CD4-positive, alpha-beta memory T cell (primary cell): ENCODE measurements at regions not wholly inside any gene's neighbourhood (a gene's known extent, or its start where the extent isn't known, plus 50 kb on each side); places are given as distances from the start of the nearest gene placed in this dataset.

Experiments used
- CTCF ChIA-PET: fragments of 350-600 bp; sonication (Branson Sonifier 250); formaldehyde crosslinking; loops from one replicate; lab custom pipeline; 2021; ENCODE audit warnings: inconsistent platforms; ENCODE audit not compliant: partially characterized antibody; lab: Charles Lee
- POLR2A ChIA-PET: fragments of 350-600 bp; sonication (Branson Sonifier 250); formaldehyde crosslinking; loops from one replicate; lab custom pipeline; 2021; ENCODE audit not compliant: partially characterized antibody; lab: Charles Lee
- DNase-seq, 5 donors: peaks; one replicate each; pipeline versions ENCODE4 v3.0.0 to v3.0.0-alpha.2; 2020 to 2022; ENCODE audit warnings: mixed read lengths in 1 of 5
- H3K27ac ChIP-seq: one replicate; pipeline ENCODE4 v1.7.0; 2013; ENCODE audit warnings: low read depth, low read length
- H3K27me3 ChIP-seq: 2 replicates; pipeline ENCODE4 v1.7.0; 2013; ENCODE audit warnings: mild to moderate bottlenecking, low read length, moderate library complexity; ENCODE audit not compliant: insufficient read depth
- H3K36me3 ChIP-seq: 2 replicates; pipeline ENCODE4 v1.7.0; 2013; ENCODE audit warnings: mild to moderate bottlenecking, low read length, moderate library complexity; ENCODE audit not compliant: insufficient read depth
- H3K4me1 ChIP-seq: 2 replicates; pipeline ENCODE4 v1.7.0; 2013; ENCODE audit warnings: mild to moderate bottlenecking, low read length, moderate library complexity; ENCODE audit not compliant: insufficient read depth
- H3K4me3 ChIP-seq, 2 donors: one replicate each; pipeline ENCODE4 v1.7.0; 2013; ENCODE audit warnings: low read length in 2 of 2, mild to moderate bottlenecking in 1 of 2
- H3K9me3 ChIP-seq, 2 donors: one replicate each; pipeline ENCODE4 v1.7.0; 2013; ENCODE audit warnings: low read length in 2 of 2, control low read depth in 1 of 2; ENCODE audit not compliant: control insufficient read depth in 1 of 2
- H3K27ac Mint-ChIP-seq, 7 donors: one replicate each; pipeline ENCODE4 v1.8.0; 2020 to 2021; ENCODE audit warnings: mixed read lengths in 7 of 7, mild to moderate bottlenecking in 6 of 7, inconsistent platforms in 3 of 7, moderate library complexity in 3 of 7
- H3K27me3 Mint-ChIP-seq, 2 donors: one replicate each; pipeline ENCODE4 v1.8.0; 2020 to 2021; ENCODE audit warnings: mixed read lengths in 2 of 2
- H3K36me3 Mint-ChIP-seq, 2 donors: one replicate each; pipeline ENCODE4 v1.8.0; 2020 to 2021; ENCODE audit warnings: mixed read lengths in 2 of 2, inconsistent platforms in 1 of 2, mild to moderate bottlenecking in 1 of 2
- H3K4me1 Mint-ChIP-seq, 4 donors: one replicate each; pipeline ENCODE4 v1.8.0; 2020 to 2021; ENCODE audit warnings: mixed read lengths in 4 of 4, mild to moderate bottlenecking in 1 of 4
- H3K4me3 Mint-ChIP-seq, 8 donors: one replicate each; pipeline ENCODE4 v1.8.0; 2020 to 2021; ENCODE audit warnings: mixed read lengths in 8 of 8, mild to moderate bottlenecking in 7 of 8, moderate library complexity in 6 of 8, inconsistent platforms in 3 of 8
- H3K9me3 Mint-ChIP-seq, 8 donors: one replicate each; pipeline ENCODE4 v1.8.0; 2020 to 2021; ENCODE audit warnings: mixed read lengths in 8 of 8, mild to moderate bottlenecking in 5 of 8, inconsistent platforms in 3 of 8, moderate library complexity in 1 of 8
- intact Hi-C: fragments of 100-400 bp; cut with micrococcal nuclease; formaldehyde crosslinking; loops from one replicate; pipeline ENCODE4 v1.15.1; 2023

DNA sequence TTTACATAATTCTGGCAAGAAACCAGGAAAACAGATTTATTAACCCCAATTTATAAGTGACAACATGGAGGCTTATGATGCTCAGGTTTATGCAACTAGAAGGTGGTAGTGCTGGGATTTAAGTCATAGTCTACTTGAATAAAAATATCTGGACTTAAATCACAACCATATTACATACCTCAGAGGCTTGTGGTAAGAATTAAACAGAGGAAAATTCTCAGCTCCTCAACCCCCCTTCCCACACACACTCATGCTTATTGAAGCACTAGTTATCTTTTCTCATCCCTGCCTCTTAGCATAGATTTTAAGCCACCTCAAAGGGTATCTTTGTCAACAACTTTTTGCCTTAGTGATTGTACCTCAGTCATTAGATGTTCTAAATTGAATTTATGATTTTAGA, 731.0 kb downstream of the PRELID2 start:
- no peaks in the 10 kb centered on the region for H3K4me1 ChIP-seq
- POLR2A ChIA-PET, result no interaction called here
- CTCF ChIA-PET, result no interaction called here
- Mint-ChIP-seq H3K9me3 (peaks cover 0 to 16% (median 3%) of the 10 kb centered on the region in 8 donors), H3K4me1 (no peaks in the 10 kb centered on the region), H3K4me3 (no peak overlapping the region), H3K27me3 (no peaks in the 10 kb centered on the region), H3K36me3 (no peaks in the 10 kb centered on the region), H3K27ac (no peak overlapping the region)
- intact Hi-C loops, result no loop called here
- H3K27ac ChIP-seq, result no peak overlapping the region
- H3K4me3 ChIP-seq, result no peak overlapping the region
- H3K9me3 ChIP-seq, result no peaks in the 10 kb centered on the region
- no peaks in the 10 kb centered on the region for H3K36me3 ChIP-seq
- no peak for DNase-seq
- no peaks in the 10 kb centered on the region for H3K27me3 ChIP-seq

DNA sequence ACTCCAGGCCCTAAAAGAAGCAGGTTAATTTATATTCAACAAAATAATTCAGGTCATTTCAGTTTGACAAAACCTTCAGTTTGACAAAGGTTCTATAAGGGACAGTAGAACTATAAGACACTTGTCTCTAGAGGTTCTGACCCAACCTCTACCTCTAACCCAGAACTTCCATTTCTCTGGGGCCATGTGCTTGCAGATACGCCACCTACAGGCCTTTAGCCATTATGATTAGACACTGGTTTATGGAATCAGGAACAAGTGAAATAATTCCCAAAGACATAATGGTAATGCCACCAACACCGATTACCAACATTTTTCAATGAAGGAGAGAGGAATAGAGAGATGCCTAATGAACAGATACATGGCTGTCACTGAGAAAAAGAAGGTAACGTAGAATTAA, 733.9 kb downstream of the PRELID2 start:
- Histone ChIP-seq H3K4me3 (no peak overlapping the region), H3K27me3 (no peaks in the 10 kb centered on the region), H3K27ac (no peak overlapping the region), H3K36me3 (no peaks in the 10 kb centered on the region), H3K4me1 (no peaks in the 10 kb centered on the region), H3K9me3 (no peaks in the 10 kb centered on the region)
- POLR2A ChIA-PET, result no interaction called here
- H3K4me1 Mint-ChIP-seq, result no peaks in the 10 kb centered on the region
- no peaks in the 10 kb centered on the region for H3K27me3 Mint-ChIP-seq
- CTCF ChIA-PET, result no interaction called here
- DNase-seq, result no peak
- no peak overlapping the region for H3K27ac Mint-ChIP-seq
- no peaks in the 10 kb centered on the region for H3K36me3 Mint-ChIP-seq
- H3K4me3 Mint-ChIP-seq, result no peak overlapping the region
- H3K9me3 Mint-ChIP-seq, result peaks cover 0 to 12% (median 5%) of the 10 kb centered on the region in 8 donors
- intact Hi-C loops, result no loop called here

DNA sequence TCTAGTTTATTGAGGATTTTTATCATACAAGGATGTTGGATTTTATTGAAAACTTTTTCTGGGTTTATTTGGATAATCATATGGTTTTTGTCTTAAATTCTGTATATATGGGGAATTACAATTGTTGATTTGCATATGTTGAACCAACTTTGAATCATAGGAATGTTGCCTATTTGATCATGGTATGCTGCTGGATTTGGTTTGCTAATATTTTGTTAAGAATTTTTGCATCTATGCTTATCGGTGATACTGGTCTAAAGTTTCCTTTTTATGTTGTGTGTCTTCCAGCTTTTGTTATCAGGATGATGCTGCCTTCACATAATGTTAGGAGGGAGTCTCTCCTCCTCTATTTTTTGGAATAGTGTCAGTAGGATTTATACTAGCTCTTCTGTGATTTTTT, 745.0 kb downstream of the PRELID2 start:
- Mint-ChIP-seq H3K27ac (no peak overlapping the region), H3K36me3 (no peaks in the 10 kb centered on the region), H3K4me3 (no peak overlapping the region), H3K27me3 (no peaks in the 10 kb centered on the region), H3K9me3 (peaks cover 0 to 15% (median 5%) of the 10 kb centered on the region in 8 donors), H3K4me1 (no peaks in the 10 kb centered on the region)
- H3K27me3 ChIP-seq, result no peaks in the 10 kb centered on the region
- no peak overlapping the region for H3K27ac ChIP-seq
- POLR2A ChIA-PET, result no interaction called here
- no peak for DNase-seq
- no peaks in the 10 kb centered on the region for H3K4me1 ChIP-seq
- H3K36me3 ChIP-seq, result no peaks in the 10 kb centered on the region
- no peak overlapping the region for H3K4me3 ChIP-seq
- intact Hi-C loops, result no loop called here
- H3K9me3 ChIP-seq, result no peaks in the 10 kb centered on the region
- CTCF ChIA-PET, result no interaction called here

DNA sequence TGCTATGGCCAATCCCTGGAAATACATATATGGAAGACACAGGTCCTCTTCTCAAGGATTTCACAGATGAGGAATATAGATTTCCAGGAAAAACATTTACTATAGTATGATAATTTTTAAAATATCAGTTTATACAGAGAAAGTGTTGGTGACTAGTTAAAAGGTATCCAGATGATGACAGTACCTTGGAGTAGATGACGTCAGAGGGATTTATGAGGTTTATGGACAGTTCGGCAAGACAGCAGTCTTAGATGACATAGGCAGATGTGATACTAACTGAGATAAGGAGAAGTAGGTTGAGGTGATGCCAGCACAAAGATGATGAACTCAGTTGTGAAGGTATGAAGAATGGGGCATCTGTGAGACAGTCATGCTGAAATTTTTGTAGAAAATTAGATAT, 750.3 kb downstream of the PRELID2 start:
- no peaks in the 10 kb centered on the region for H3K4me1 ChIP-seq
- H3K36me3 Mint-ChIP-seq, result no peaks in the 10 kb centered on the region
- no peaks in the 10 kb centered on the region for H3K9me3 ChIP-seq
- H3K4me3 ChIP-seq, result no peak overlapping the region
- no peaks in the 10 kb centered on the region for H3K27me3 ChIP-seq
- no peaks in the 10 kb centered on the region for H3K27me3 Mint-ChIP-seq
- CTCF ChIA-PET, result no interaction called here
- no peaks in the 10 kb centered on the region for H3K4me1 Mint-ChIP-seq
- POLR2A ChIA-PET, result no interaction called here
- peaks cover 0 to 17% (median 9%) of the 10 kb centered on the region in 8 donors for H3K9me3 Mint-ChIP-seq
- H3K27ac Mint-ChIP-seq, result no peak overlapping the region
- no peaks in the 10 kb centered on the region for H3K36me3 ChIP-seq
- no peak overlapping the region for H3K4me3 Mint-ChIP-seq
- intact Hi-C loops, result no loop called here
- no peak overlapping the region for H3K27ac ChIP-seq
- no peak for DNase-seq

DNA sequence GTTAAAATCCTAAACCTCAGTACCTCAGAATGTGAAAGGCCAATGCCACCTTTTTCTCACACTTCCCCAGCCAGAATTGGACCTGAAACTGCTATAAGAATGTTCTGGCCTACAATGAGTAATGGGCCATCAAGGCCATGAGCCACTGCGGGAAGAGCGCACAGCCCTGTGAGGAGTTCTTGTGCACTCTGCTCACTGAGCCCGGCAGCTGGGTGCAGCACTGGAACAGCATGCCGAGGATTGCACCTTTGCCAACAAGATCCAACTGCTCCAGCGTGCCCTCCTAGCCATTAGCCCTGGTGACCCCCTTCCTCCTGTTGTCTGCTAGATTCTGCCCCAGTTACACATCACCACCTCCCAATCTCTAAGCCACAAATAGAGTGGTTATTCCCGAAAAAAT, 758.1 kb downstream of the PRELID2 start:
- H3K36me3 ChIP-seq, result no peaks in the 10 kb centered on the region
- H3K27ac ChIP-seq, result no peak overlapping the region
- H3K36me3 Mint-ChIP-seq, result no peaks in the 10 kb centered on the region
- H3K4me1 Mint-ChIP-seq, result no peaks in the 10 kb centered on the region
- intact Hi-C loops, result no loop called here
- H3K4me3 Mint-ChIP-seq, result no peak overlapping the region
- no peak overlapping the region for H3K27ac Mint-ChIP-seq
- no peaks in the 10 kb centered on the region for H3K4me1 ChIP-seq
- no peak for DNase-seq
- no peaks in the 10 kb centered on the region for H3K9me3 ChIP-seq
- no peak overlapping the region for H3K4me3 ChIP-seq
- no peaks in the 10 kb centered on the region for H3K27me3 Mint-ChIP-seq
- H3K27me3 ChIP-seq, result no peaks in the 10 kb centered on the region
- ChIA-PET CTCF (no interaction called here), POLR2A (no interaction called here)
- peaks cover 3 to 15% (median 7%) of the 10 kb centered on the region in 8 donors for H3K9me3 Mint-ChIP-seq

DNA sequence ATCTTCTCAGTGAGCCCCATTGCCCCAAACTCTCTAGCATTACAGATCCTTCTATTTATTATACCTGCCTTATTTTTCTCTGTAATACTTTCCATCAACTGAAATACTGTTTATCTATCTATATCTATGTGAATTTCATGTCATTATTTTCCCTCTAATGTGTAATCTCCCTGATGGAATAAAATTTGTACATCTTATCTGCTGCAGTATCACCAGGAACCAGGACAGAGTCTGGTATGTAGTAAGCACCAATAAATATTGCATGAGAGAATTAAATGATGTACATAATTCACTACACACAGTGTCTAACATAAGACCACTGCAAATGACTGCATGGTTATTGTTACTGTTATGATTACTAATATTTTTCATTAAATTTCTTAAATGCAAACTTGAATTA, 759.1 kb downstream of the PRELID2 start:
- ChIA-PET POLR2A (no interaction called here), CTCF (no interaction called here)
- no peak overlapping the region for H3K27ac Mint-ChIP-seq
- peaks cover 0 to 11% (median 4%) of the 10 kb centered on the region in 8 donors for H3K9me3 Mint-ChIP-seq
- Histone ChIP-seq H3K36me3 (no peaks in the 10 kb centered on the region), H3K4me1 (no peaks in the 10 kb centered on the region), H3K27ac (no peak overlapping the region), H3K4me3 (no peak overlapping the region), H3K27me3 (no peaks in the 10 kb centered on the region), H3K9me3 (no peaks in the 10 kb centered on the region)
- no peak for DNase-seq
- intact Hi-C loops, result no loop called here
- no peaks in the 10 kb centered on the region for H3K27me3 Mint-ChIP-seq
- no peaks in the 10 kb centered on the region for H3K4me1 Mint-ChIP-seq
- H3K4me3 Mint-ChIP-seq, result no peak overlapping the region
- no peaks in the 10 kb centered on the region for H3K36me3 Mint-ChIP-seq

DNA sequence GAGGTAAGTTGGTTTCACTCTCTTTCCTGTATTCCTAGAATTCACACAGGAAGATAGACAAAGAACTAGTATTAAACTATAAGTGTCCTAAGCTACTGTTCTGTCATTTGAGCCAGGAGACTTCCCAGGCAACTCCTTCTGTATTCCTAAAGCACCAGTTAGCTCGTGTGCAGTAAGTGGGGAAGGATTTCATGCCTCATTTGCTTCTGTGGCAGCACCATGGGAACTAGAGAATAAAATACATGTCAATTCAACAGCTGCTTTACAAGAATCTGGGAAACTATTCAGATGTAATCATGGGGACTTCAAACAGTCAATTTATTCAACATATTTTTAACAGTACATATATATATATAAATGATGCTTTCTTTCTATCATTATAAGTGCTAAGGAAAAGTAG, 762.3 kb downstream of the PRELID2 start:
- Mint-ChIP-seq H3K4me3 (no peak overlapping the region), H3K9me3 (peaks cover 0 to 8% (median 5%) of the 10 kb centered on the region in 8 donors), H3K36me3 (no peaks in the 10 kb centered on the region), H3K27ac (no peak overlapping the region), H3K27me3 (no peaks in the 10 kb centered on the region), H3K4me1 (no peaks in the 10 kb centered on the region)
- Histone ChIP-seq H3K9me3 (no peaks in the 10 kb centered on the region), H3K27me3 (no peaks in the 10 kb centered on the region), H3K36me3 (no peaks in the 10 kb centered on the region), H3K4me3 (no peak overlapping the region), H3K27ac (no peak overlapping the region), H3K4me1 (no peaks in the 10 kb centered on the region)
- ChIA-PET POLR2A (no interaction called here), CTCF (no interaction called here)
- no peak for DNase-seq
- intact Hi-C loops, result no loop called here

DNA sequence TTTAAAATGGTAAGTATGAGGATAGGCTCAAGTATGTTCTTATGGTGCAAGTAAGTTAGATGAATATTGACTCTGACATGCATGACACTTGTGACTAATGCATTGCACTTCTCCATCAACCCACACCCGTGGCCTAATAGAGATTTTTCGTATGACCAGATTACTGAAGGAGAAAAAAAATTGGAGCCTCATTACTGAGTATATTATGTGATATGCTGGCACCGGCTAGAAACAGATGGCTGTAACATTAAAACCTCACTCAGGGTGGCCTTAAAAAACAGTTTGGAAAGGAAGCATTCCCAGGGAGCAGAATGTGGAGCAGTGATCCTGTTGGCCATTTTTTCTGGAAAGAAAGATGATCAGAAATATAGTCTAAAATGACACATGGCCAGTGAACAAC, 766.4 kb downstream of the PRELID2 start:
- intact Hi-C loops, result no loop called here
- Histone ChIP-seq H3K4me3 (no peak overlapping the region), H3K4me1 (no peaks in the 10 kb centered on the region), H3K9me3 (no peaks in the 10 kb centered on the region), H3K27ac (no peak overlapping the region), H3K27me3 (no peaks in the 10 kb centered on the region), H3K36me3 (no peaks in the 10 kb centered on the region)
- peaks cover 3 to 8% (median 4%) of the 10 kb centered on the region in 8 donors for H3K9me3 Mint-ChIP-seq
- H3K27ac Mint-ChIP-seq, result no peak overlapping the region
- H3K36me3 Mint-ChIP-seq, result no peaks in the 10 kb centered on the region
- CTCF ChIA-PET, result no interaction called here
- no peak overlapping the region for H3K4me3 Mint-ChIP-seq
- no peaks in the 10 kb centered on the region for H3K4me1 Mint-ChIP-seq
- H3K27me3 Mint-ChIP-seq, result no peaks in the 10 kb centered on the region
- POLR2A ChIA-PET, result no interaction called here
- no peak for DNase-seq
